ENCODE measurements at regions not wholly inside any gene's neighbourhood (a gene's known extent, or its start where the extent isn't known, plus 50 kb on each side); places are given as distances from the start of the nearest gene placed in this dataset.
"Not testable (repeated sequence)": the region's sequence is repeated elsewhere in the genome, so short reads cannot be mapped to it uniquely, and the experiment has no call there.

DNA sequence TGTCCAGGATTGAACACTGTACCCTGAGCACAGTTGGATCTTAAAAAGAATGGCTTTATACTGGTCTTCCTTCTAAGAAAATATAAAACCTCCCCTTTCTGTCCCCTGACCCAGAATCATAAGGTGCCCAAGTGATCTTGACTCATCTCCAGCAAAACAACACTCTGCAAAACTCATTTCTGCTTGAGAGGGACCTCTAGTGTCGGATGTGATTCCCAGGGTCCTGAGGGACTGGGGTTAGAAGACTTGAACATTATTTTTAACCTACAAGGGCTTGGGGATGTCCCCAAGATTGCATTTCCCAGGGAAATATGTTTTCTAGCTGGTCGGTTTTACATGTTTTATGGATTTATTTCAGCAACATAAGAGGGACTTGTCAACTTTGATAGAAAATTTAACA is 1318.5 kb upstream of the CELF4 start:
- no peak for DNase-seq (ENCODE audit: low read depth, low spot score)

DNA sequence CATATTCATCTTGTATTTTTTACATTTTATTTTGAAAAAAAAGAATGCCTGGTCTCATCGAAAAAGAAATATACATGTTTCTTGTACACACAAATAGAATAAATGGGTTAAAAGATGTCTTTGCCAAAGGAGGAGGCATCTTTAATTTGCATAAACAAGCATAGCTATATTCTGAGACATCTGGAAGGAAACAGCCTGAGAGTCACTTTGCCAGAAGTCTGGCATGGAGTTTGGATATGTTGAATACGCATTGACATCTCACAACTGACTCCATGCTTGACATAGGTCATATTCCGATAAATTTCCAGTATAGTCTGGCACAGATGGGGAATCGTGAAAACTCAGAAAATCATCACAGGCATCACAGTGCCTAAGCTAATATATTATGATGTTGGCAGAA is 1317.5 kb upstream of the CELF4 start:
- no peak for DNase-seq (ENCODE audit: low read depth, low spot score)

DNA sequence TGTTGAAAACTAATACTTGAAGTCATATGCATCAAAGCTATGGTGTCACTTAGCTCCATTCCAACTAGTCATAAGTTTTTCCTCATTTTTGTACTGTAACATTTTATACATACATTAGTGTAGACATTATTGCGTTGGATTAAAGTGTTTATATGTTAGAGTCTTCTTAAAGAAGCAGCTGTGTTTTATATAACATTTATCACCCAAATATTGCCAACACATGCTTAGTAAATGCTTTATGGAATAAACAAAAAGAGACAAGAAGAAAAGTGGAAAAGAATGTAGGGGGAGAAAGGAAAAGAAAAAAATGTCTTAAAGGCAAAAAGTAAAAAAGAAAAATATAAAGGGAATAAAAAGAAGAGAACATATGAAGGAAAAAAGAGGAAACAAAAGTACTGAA is 1314.3 kb upstream of the CELF4 start:
- DNase-seq (ENCODE audit: low read depth, low spot score), result no peak

DNA sequence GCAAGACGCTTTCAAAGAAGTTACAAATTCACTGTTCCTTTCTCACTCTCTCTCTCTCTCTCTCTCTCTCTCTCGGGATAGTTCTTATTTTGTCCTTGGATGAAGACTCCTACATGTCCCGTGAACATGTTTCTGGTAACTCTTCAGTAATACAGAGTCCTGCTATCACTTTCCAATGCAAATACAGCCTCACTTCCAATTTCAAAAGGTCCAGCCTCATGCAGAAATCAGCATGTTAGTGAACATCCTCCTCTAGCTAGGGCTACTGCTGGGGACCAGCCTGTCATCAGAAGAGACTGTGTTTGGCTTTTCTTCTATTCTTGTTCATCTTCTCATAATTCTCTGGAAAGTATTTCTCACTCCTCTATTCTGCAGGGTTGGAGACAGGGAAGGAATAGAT is 1306.7 kb upstream of the CELF4 start:
- no peak for DNase-seq (ENCODE audit: low read depth, low spot score)

DNA sequence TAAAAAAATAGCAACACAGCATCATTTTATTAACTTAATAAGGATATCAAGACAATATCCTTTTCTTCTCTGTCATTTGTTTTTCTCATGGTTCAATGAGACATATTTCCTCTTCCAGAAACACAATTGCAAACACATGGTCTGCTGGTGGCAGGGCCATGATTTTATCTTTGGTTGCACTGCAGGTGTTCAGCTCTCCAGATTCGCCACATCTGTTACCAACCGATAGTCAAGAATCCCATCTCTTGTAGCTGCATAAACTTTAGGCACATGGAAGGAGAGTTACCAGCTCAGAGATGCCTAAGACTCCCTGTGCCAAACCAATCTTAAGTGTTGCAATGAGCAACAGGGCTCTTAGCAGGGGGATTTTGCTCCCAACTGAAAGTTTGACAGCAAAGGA is 1303.2 kb upstream of the CELF4 start:
- DNase-seq (ENCODE audit: low read depth, low spot score), result no peak

DNA sequence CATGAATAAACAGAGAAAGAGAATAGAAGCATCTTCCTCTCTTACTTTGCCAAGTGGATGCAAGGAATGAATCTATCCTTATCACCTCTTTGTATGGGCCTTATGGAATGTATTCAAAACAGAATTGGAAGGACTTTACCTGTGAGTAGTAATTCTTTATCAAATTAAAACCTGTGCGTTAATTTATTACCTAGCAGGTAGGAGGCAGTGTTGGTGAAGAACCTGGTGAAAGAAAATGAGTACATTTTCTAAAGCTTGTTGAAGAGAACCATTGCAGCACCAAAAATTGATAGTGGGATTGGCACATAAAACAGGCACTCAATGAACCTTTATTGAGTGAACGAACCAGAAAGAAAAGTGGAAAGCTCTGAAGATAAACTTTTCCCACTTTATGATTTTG is 1302.1 kb upstream of the CELF4 start:
- DNase-seq (ENCODE audit: low read depth, low spot score), result no peak

DNA sequence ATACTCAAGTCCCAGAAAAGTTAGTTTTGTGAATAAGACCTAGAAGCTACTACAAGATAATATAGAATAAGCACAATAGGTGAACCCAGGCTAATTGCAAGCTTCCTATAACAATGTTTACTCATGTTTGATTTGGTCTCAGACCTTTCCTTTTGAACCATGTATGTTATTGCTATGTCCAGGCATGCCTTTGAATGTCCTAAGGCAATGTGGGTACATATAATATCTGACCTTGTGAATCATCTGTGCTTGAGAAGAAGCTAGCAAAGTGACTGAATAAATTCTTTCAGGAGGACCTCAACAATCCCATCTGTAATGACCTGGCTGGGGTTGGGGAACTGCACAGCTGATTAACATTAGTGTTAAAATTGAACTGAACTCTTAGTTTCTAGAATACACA is 1285.9 kb upstream of the CELF4 start:
- no peak for DNase-seq (ENCODE audit: low read depth, low spot score)

DNA sequence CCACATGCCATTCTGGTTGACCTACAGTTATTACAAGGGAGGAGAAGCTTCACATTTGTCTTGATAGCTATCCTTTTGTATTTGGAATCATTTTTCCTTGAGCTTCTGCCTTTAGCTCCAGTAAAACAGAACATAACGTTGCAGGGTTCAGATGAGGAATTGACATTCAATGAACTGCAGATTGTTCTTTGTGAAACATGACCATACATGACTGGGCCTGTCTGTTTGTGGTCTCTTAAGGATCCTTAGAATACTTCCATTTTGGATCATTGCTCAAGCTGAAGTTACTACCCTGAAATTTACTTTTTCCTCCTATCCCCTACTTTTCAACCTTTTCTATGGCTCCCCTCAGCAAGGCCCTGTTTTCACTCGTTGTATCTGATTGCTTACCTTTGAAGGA is 1281.7 kb upstream of the CELF4 start:
- DNase-seq (ENCODE audit: low read depth, low spot score), result no peak

DNA sequence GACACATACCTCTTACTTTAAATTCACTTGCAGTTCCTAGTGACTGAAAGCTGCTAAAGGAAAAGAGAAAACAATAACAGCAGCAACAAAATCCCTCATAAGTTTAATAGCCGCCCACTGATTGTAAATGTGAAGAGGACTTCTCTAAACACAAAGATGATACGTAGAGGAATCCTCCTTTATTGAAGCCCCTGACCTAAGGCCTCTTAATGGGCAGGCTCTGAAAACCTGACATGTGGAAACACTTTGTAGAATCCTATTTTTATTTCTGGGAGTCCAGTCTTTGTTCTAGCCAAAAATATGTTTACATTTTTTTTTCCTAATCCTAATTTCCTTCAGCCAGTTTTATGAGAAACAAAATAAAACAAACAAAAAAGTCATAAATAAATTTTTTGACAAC is 1277.7 kb upstream of the CELF4 start:
- DNase-seq (ENCODE audit: low read depth, low spot score), result no peak

DNA sequence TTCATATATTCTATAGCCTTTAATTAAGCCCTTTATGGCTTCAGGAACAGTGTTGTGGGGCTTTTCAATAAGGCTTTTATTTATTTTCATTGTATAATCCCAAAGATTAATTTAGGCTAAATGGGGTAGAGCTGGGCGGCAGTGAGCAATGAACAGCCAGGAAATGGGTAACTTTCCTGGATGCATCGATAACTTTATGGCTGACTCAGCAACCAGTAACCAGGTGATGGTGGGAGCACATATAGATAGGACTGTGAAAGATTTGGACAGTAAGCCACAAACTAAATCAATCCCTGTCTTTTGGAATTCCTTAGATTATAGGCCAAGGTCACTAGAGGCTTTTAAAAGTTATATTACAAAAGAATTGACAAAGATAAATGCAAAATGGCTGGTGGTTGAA is 1260.6 kb upstream of the CELF4 start:
- no peak for DNase-seq (ENCODE audit: low read depth, low spot score)

DNA sequence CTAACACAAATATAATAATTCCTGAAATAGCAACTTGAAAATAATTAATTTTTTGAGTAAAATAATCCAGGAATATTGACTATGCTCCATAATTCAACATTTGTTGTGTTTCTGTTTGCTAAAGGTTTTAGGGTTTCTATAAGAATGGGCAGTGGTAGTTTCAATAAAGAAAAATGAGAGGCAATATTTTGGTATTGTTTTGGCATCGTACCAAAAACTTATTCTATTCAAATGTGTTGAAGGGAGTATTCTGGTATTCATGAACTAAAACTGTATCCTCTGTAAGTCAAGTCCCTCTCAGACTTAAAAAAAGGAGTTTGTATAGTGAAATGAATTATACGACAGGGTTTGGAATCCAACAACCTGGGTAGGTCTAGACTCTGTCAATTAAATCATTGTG is 1245.6 kb upstream of the CELF4 start:
- DNase-seq (ENCODE audit: low read depth, low spot score), result no peak

DNA sequence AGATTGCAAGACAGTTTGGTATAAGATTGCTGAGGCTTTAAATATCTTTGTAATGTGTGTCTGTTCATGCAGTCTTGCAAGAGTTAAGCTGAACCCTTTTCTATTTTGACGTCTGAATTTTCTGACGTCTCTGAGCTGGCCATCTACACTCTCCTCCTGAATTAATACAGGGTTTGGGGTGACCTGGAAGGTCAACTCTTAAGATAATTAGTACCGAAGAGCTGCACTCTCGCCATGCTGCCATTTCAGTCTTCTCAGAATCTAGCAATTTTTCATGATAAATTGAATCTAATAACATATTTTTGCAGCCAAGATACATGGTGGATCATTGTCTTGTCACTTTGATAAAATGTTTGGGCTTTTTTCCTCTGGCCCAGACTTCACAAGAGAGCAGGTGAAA is 1245.2 kb upstream of the CELF4 start:
- no peak for DNase-seq (ENCODE audit: low read depth, low spot score)

DNA sequence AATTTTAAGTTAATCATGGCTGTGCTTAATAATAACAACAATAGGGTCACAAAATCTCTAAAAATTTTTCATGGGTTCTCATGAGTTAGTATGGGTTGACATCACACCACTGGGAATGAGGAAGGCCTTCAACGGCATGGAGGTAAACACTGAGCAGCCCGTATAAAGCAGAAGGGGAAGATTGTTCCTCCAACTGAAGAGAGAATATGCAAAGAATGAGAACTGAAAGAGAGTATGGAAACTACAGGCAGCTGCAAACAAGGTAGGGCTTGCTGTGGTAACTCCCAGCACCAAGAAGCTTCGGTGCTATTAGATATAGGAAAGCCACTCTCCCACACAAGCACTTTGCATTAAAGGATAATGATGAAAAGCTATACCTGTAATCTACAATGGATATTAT is 1242.3 kb upstream of the CELF4 start:
- DNase-seq (ENCODE audit: low read depth, low spot score), result no peak

DNA sequence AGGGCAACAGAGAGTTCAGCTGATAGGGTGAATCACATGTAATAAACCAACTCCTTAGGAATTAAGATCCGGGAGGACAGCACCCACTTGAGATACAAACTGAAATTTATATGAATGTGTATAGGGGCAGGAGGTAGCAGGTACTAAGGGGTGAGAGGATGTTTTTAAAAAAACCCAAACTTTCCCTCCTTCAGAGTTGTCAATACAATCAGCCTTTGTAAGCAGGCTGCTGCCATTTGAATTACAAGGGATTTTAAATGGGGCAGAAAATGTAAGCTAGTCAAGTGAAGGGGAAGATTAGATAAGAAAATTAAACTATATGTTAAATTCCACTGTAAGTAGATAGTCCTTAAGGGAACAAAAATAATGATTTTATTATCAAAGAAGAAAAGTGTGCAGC is 1239.7 kb upstream of the CELF4 start:
- DNase-seq (ENCODE audit: low read depth, low spot score), result no peak

DNA sequence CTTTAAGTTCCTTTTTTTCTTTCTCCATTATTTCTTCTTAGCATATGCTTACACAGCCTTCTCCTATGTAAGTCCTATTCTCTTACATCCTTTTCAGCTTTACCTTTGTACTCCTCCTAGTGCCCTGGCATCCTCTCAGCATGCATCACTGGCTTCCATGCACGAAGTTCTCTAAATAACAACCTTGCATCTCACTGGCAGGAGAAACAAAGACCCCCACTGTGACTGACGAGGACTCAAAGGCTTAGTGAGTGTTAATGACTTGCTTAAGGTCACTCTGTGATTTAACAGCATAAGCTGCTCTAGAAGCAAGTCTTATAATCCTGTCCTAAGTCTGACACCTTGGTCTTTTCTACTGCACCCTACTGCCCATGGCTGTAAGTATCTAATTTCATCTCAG is 1236.0 kb upstream of the CELF4 start:
- DNase-seq (ENCODE audit: low read depth, low spot score), result no peak

DNA sequence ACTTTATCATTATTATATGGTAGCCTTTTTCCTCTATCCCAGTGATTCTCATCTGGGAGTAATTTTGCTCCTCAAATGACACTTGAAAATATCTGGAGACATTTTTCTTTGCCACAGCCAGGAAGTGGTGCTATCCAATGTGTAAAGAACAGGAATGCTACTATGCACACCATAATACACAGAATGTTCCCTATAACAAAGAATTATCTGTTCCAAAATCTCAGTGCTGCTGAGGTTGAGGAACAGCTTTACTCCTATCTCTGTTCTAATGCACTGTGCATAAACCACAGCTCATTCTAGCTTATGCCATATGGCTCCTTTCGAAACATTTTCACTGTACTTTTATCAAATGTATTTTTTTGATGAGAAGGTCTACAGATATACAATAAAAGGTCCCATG is 1231.2 kb upstream of the CELF4 start:
- DNase-seq (ENCODE audit: low read depth, low spot score), result no peak

DNA sequence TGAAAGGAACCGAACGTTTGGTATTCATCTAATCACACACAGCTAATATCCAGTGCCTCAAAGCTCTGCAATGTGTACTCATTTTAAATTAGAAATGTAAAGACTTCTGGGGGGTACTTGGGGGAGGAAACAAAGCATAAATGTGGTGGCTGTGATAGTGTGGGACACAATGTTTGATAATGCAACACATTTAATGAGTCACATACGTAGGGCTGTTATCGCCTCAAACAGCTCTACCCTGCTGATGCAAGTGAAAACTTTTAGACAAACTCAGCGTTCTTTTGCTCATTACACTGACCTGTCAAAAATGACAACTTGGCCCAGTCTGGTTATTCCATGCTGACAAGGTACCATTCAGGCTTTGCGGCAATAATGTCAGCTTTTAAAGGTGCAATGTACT is 1227.1 kb upstream of the CELF4 start:
- DNase-seq (ENCODE audit: low read depth, low spot score), result no peak

DNA sequence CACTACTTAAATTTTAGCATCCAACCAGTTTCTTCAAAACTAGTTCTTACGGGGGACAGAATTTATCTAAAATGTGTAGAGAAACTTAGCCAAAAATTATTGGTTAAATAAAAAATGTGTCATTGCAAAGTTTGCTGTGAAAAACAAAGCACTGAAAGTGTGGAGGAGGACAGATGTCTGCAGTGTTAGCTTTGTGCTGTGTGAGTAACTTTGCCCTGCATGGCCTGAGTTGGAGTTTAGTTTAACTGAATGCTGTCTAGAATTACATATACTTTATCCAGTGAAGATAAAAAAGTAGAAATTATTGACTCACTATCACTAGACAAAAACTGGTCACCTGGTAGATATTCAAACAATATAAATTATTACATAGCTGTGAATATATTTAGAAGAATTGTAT is 1225.2 kb upstream of the CELF4 start:
- no peak for DNase-seq (ENCODE audit: low read depth, low spot score)

DNA sequence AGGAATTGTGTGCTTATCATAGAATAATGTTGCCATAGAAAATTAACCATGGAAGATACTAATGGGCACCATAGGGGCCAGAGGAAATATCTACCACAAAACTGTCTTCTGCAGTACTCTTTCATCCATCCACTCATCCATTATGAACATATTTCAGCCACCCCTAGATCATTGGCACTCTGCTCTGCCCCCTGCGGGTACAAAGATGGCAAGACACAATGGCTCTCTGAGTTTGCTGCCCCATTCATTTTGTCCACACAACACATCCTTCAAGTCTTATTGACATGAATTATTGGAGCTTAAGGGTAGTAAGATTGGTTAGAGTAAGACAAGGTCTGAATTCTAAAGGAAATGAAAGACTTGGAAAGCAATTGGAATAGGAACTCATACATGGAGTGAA is 1224.7 kb upstream of the CELF4 start:
- no peak for DNase-seq (ENCODE audit: low read depth, low spot score)

DNA sequence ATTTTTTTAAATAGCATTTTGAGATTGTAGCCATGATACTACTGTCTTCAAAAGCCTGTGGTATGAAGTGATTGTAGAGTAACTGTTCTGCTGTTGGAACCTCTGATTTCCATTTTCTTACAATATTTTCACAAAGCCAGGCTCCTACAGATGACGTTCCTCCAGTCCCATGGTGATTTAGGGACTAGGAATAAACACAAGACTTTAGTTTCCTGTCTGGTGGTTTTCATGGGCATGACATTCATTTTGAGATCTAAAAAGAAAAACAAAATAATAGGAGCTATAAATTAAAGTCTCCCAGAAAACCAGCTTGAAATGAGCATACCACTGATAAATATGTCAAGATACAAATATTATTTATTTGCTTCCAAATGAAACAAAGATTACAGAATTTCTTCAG is 1223.5 kb upstream of the CELF4 start:
- DNase-seq (ENCODE audit: low read depth, low spot score), result no peak

DNA sequence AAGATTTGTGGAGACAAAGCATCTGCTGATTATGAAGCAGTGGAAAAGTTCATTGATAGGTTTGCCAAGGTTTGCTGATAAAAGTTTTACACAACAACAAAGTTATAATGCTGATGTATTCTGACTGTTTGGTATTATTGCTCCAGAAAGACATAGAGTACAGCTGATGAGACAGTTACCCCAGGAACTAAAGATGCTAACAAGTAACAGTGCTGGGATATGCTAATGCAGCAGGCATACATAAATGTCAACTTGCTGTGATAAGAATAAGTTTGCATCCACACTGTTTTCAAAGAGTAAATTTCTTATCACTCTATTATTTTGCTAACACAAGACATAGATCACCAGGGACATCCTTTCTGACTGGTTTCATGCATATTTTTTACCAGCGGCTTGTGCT is 1221.3 kb upstream of the CELF4 start:
- DNase-seq (ENCODE audit: low read depth, low spot score), result no peak

DNA sequence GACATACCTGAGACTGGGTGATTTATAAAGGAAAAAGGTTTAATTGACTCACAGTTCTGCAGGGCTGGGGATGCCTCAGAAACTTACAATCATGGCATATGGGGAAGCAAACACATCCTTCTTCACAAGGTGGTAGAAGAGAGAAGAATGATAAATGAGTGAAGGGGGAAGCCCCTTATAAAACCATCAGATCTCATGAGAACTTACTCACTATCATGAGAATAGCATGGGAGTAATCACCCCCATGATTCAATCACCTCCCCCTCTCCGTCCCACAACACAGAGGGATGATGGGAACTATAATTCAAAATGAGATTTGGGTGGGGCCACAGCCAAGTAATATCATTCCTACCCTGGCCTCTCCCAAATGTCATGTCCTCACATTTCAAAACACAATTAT is 1206.0 kb upstream of the CELF4 start:
- DNase-seq (ENCODE audit: low read depth, low spot score), result not testable (repeated sequence)

DNA sequence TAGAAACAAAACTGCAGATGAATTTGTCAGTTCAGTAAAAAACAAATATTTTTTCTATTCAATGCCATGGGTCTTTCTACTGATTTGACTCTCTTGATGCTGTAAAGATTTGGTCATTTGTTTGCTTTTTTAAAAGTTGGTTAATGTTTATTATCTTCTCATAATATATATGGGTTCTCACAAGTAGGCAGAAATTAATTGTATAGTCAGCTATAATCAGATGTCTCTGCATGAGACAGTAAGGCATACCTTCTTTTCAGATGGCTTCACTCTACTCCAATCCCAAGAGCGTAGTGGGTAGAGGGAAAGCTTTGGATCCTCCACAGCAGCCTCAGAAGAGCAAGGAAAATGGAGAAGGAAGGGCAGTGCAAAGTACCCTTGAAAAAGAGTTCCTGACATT is 1202.9 kb upstream of the CELF4 start:
- no peak for DNase-seq (ENCODE audit: low read depth, low spot score)

DNA sequence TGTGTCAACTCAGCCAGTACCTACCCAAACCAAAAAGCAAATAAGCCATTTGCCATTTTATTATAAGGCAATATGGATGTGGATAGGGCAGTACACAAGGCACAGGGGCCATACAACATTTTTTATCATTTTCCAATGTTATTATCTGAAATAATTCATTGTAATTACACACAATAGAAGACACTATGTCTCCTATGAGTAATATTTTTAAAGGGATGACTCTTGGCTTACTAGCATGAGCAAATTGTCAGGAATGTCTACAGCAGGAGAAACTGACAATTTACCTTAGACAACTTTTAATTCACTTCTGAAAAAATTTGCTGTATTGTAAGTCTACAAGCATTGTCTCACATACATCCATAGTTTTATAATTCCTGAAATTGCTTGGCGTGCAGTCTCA is 1193.9 kb upstream of the CELF4 start:
- DNase-seq (ENCODE audit: low read depth, low spot score), result no peak

DNA sequence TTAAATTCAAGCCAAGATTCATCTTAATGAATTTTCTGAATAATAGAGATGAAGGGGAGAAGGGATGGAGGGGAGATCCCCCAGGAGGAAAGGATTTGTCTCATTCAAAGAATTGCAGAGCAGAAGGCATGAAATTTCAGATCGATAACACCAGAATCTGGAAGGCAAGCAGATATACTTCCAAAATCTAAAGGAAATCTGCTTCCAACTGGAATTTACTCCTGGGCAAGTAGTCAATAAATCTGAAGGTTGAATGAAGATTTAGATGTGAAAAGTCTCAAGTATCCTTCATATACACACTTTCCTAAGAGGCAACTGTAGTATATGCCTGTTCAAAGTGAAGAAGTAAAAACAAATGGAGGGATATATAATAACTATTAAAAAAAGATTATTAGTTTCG is 1190.8 kb upstream of the CELF4 start:
- DNase-seq (ENCODE audit: low read depth, low spot score), result no peak

All from iPS DF 19.7 (cell line).